ENCODE measurements at regions not wholly inside any gene's neighbourhood (a gene's known extent, or its start where the extent isn't known, plus 50 kb on each side); places are given as distances from the start of the nearest gene placed in this dataset.

DNA sequence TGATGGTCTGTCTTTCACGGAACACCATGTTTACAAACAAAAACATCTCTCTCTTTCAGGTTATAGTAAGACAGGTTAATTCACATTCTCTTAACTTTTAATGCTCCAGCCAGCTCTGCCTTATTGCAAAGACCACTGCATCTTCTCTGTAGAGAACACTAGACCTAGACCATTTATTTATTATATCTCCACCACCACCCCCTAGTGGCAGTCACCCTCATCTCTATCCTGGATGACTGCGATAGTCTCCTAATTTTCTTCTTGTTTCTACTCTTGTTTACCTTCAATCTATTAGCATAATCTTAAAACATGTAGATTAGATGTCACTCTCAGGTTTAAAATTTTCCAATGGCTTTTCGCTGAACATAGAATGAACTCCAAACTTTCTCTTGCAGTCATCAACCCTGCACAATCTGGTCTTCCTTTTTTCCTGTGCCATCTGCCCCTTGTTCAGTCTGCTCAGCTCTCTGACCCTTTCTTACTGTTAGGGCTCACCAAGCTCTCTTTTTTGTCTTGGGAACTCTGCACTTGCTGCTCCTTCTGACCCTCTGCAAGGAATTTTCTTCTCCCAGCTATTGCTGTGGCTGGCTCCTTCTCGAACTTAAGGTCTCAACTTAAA is 155.6 kb downstream of the SQOR start:
- peak; percentile 47 for TF ChIP-seq CTCF (IDR thresholded peaks at IDR 0.05; ENCODE audit: unreplicated experiment)
- DNase-seq: peak; percentile 56
- CTCF ChIA-PET: interaction anchor here (1.6 kb wide), 1 partner anchor 75 kb away, joined by 4 read pairs; no protein-coding TSS in a partner anchor
- BruUV-seq (replicated peaks): no TSS peak
- Mint-ChIP-seq H3K27me3 (ENCODE audit: unreplicated experiment) (peaks cover 54% of the 10 kb centered on the region), H3K9me3 (ENCODE audit: low read depth, unreplicated experiment) (no peaks in the 10 kb centered on the region), H3K36me3 (ENCODE audit: insufficient read depth, unreplicated experiment) (no peaks in the 10 kb centered on the region), H3K4me1 (ENCODE audit: low read depth, unreplicated experiment) (no peaks in the 10 kb centered on the region), H3K4me3 (ENCODE audit: low read depth, unreplicated experiment) (no peak overlapping the region), H3K27ac (ENCODE audit: unreplicated experiment) (no peak overlapping the region)
- intact Hi-C loops (cut with micrococcal nuclease; ENCODE audit: unreplicated experiment): loop anchor here (1.0 kb wide), 1 partner anchor 75 kb away; no protein-coding TSS in a partner anchor

GRCh38 chr15:45794304-45794703 is 159.5 kb downstream of the SQOR start:
- BruUV-seq (replicated peaks): no TSS peak
- intact Hi-C loops (cut with micrococcal nuclease; ENCODE audit: unreplicated experiment): loop anchor here (2.0 kb wide), 1 partner anchor 486 kb away; no protein-coding TSS in a partner anchor
- CTCF ChIA-PET: interaction anchor here (1.3 kb wide), 1 partner anchor 283 kb away, joined by 4 read pairs; no protein-coding TSS in a partner anchor

DNA sequence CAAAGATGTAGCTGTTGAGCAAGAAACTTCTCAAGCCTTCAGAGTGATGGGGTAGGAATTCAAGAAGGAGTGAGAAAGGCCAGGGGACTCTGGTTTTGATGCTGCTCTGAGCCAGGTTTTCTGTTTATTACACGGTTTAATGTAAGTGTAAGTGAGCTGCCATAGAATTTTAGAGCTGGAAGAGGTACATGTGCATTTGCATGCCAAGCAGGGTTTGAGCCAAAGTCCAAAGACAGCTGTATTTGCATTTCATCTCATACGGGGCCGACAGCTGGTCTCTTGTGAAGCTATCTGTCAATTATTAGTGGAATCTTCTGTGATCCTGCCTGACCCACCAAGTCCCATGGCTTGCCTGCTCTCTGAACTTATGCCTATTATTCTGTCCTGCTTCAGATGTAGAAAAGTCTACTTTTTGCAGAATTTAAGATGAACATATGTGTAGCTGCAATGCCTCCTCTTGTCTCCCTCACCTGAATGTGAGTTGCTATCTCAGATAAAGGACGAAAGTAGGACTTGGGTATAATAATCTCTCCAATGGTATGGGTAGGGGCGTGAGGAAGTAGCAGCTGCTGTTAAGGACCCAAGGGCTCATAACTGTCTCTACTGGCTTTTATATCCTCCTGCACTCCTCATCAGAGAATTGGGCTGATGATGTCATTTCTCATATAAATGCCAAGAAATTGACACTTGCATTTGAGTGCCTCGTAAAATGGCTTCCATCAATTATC is 160.0 kb downstream of the SQOR start:
- TF ChIP-seq CTCF (IDR thresholded peaks at IDR 0.05; ENCODE audit: unreplicated experiment): no peak
- no peak for DNase-seq
- no TSS peak for BruUV-seq (replicated peaks)
- CTCF ChIA-PET: interaction anchor here (1.2 to 1.5 kb wide), 4 partner anchors 80 to 517 kb away, joined by 4 to 9 read pairs (median 6); no protein-coding TSS in a partner anchor
- no peak overlapping the region for H3K4me3 Mint-ChIP-seq (ENCODE audit: low read depth, unreplicated experiment)
- H3K27ac Mint-ChIP-seq (ENCODE audit: unreplicated experiment): no peak overlapping the region
- peaks cover 41% of the 10 kb centered on the region for H3K27me3 Mint-ChIP-seq (ENCODE audit: unreplicated experiment)
- no peaks in the 10 kb centered on the region for H3K9me3 Mint-ChIP-seq (ENCODE audit: low read depth, unreplicated experiment)
- intact Hi-C loops (cut with micrococcal nuclease; ENCODE audit: unreplicated experiment): loop anchor here (1.0 to 2.0 kb wide), 2 partner anchors 294 to 486 kb away; no protein-coding TSS in a partner anchor
- H3K4me1 Mint-ChIP-seq (ENCODE audit: low read depth, unreplicated experiment): no peaks in the 10 kb centered on the region
- H3K36me3 Mint-ChIP-seq (ENCODE audit: insufficient read depth, unreplicated experiment): no peaks in the 10 kb centered on the region

More at GRCh38 chr15:45794304-45794703, 159.5 kb downstream of the SQOR start:
- no peak overlapping the region for H3K4me3 Mint-ChIP-seq (ENCODE audit: low read depth, unreplicated experiment)
- H3K9me3 Mint-ChIP-seq (ENCODE audit: low read depth, unreplicated experiment): no peaks in the 10 kb centered on the region
- H3K27ac Mint-ChIP-seq (ENCODE audit: unreplicated experiment): no peak overlapping the region
- no peak for TF ChIP-seq CTCF (IDR thresholded peaks at IDR 0.05; ENCODE audit: unreplicated experiment)
- H3K27me3 Mint-ChIP-seq (ENCODE audit: unreplicated experiment): peaks cover 41% of the 10 kb centered on the region
- H3K36me3 Mint-ChIP-seq (ENCODE audit: insufficient read depth, unreplicated experiment): no peaks in the 10 kb centered on the region
- DNase-seq: no peak
- no peaks in the 10 kb centered on the region for H3K4me1 Mint-ChIP-seq (ENCODE audit: low read depth, unreplicated experiment)

DNA sequence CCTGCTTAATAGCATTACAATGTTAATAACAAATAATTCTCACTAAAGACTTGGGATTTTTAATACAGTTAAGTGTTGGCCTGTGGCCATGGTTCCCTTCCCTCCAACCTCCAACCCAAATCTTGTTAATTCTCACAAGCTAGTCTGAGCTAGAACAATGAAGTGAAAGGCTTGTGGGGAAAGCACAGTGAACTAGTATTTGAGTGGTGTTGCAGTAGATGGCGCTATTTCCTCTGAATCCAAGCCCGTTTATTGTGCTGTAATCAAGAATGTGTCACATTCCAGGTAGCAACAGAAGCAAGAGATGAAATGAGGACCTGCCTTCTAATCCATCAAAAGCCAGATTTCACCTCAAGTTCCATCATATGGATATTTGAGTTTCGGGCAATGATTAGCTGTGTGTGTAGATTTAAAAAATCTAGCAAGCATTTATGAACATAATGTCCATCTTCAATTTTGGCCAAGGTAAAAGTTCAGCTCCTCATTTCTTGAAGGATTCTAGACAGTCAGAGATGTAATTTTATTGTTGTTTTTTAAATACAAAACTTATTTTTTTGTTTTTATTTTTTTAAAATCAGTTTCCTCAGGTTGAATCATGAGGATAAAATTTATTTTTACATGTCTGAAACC is 160.7 kb downstream of the SQOR start:
- H3K4me3 Mint-ChIP-seq (ENCODE audit: low read depth, unreplicated experiment): no peak overlapping the region
- H3K27me3 Mint-ChIP-seq (ENCODE audit: unreplicated experiment): peaks cover 41% of the 10 kb centered on the region
- no peaks in the 10 kb centered on the region for H3K9me3 Mint-ChIP-seq (ENCODE audit: low read depth, unreplicated experiment)
- peak; percentile 59 for DNase-seq
- no TSS peak for BruUV-seq (replicated peaks)
- H3K27ac Mint-ChIP-seq (ENCODE audit: unreplicated experiment): no peak overlapping the region
- CTCF ChIA-PET: interaction anchor here (0.7 to 1.5 kb wide), 5 partner anchors 68 to 517 kb away, joined by 3 to 9 read pairs (median 6); no protein-coding TSS in a partner anchor
- H3K36me3 Mint-ChIP-seq (ENCODE audit: insufficient read depth, unreplicated experiment): no peaks in the 10 kb centered on the region
- intact Hi-C loops (cut with micrococcal nuclease; ENCODE audit: unreplicated experiment): loop anchor here (1.0 to 2.0 kb wide), 2 partner anchors 294 to 485 kb away; no protein-coding TSS in a partner anchor
- H3K4me1 Mint-ChIP-seq (ENCODE audit: low read depth, unreplicated experiment): no peaks in the 10 kb centered on the region
- peak; percentile 40 for TF ChIP-seq CTCF (IDR thresholded peaks at IDR 0.05; ENCODE audit: unreplicated experiment)
